ENCODE measurements at regions not wholly inside any gene's neighbourhood (a gene's known extent, or its start where the extent isn't known, plus 50 kb on each side); places are given as distances from the start of the nearest gene placed in this dataset.

DNA sequence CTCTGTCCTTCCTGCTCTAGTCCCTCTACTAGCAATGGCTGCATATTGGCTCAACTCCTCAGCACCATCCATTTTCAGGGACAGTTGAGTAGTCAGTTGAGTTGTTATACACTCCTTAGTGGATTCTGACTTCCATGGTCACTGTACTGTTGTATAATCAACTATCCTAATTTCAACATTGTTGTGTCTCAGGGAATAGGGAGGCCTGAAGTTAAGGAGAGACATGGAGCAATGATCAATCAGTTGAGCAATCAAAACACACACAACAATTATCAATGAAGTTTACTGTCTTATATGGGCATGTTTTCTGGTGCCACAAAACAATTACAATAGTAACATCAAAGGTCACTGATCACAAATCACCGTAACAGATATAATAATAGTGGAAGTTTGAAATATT is 255.9 kb downstream of the KCNC2 start:
- TF ChIP-seq POLR2A (IDR thresholded peaks at IDR 0.05), result no peak
- no peak for TF ChIP-seq EP300 (IDR thresholded peaks at IDR 0.05)
